Breast epithelium (tissue), 3 donors: ENCODE measurements at regions not wholly inside any gene's neighbourhood (a gene's known extent, or its start where the extent isn't known, plus 50 kb on each side); places are given as distances from the start of the nearest gene placed in this dataset.

Source experiments
- POLR2A ChIP-seq: fragments of 450-650 bp; IDR thresholded peaks from one replicate; pipeline ENCODE4 v1.6.1; 2016; ENCODE audit warnings: antibody characterized with exemption, mild to moderate bottlenecking, moderate library complexity
- TF ChIP-seq, protein P1 (sequence below), 3 donors: fragments of 450-650 bp; IDR thresholded peaks; one replicate each; pipeline ENCODE4 v1.5.1; 2016 to 2017; ENCODE audit warnings: antibody characterized with exemption in 3 of 3, mild to moderate bottlenecking in 3 of 3, moderate library complexity in 3 of 3

DNA sequence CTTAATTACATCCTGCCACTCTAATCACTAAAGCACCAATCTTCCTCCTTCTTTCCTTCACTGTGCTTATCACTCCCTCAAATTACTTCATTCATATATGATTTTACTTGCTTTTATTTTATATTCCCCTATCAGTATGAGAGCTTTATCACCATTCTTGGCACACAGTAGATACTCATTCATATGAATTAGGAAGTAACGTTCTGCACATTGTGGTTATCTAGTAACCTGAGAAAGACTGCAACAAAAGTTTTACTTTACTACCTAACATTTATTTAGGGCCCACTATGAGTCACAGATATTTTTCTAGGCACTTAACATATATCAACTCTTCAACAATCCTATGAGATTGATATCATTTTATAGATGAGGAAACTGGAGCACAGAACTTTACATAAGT lies 1559.9 kb upstream of the TENM4 start:
- no peak for TF ChIP-seq POLR2A
- TF ChIP-seq, protein P1, sequence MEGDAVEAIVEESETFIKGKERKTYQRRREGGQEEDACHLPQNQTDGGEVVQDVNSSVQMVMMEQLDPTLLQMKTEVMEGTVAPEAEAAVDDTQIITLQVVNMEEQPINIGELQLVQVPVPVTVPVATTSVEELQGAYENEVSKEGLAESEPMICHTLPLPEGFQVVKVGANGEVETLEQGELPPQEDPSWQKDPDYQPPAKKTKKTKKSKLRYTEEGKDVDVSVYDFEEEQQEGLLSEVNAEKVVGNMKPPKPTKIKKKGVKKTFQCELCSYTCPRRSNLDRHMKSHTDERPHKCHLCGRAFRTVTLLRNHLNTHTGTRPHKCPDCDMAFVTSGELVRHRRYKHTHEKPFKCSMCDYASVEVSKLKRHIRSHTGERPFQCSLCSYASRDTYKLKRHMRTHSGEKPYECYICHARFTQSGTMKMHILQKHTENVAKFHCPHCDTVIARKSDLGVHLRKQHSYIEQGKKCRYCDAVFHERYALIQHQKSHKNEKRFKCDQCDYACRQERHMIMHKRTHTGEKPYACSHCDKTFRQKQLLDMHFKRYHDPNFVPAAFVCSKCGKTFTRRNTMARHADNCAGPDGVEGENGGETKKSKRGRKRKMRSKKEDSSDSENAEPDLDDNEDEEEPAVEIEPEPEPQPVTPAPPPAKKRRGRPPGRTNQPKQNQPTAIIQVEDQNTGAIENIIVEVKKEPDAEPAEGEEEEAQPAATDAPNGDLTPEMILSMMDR (IDR thresholded peaks at IDR 0.05), result no peak
